ENCODE measurements at regions not wholly inside any gene's neighbourhood (a gene's known extent, or its start where the extent isn't known, plus 50 kb on each side); places are given as distances from the start of the nearest gene placed in this dataset.
A peak's percentile ranks its signal among the peaks of the same experiment; 100 is the strongest.

DNA sequence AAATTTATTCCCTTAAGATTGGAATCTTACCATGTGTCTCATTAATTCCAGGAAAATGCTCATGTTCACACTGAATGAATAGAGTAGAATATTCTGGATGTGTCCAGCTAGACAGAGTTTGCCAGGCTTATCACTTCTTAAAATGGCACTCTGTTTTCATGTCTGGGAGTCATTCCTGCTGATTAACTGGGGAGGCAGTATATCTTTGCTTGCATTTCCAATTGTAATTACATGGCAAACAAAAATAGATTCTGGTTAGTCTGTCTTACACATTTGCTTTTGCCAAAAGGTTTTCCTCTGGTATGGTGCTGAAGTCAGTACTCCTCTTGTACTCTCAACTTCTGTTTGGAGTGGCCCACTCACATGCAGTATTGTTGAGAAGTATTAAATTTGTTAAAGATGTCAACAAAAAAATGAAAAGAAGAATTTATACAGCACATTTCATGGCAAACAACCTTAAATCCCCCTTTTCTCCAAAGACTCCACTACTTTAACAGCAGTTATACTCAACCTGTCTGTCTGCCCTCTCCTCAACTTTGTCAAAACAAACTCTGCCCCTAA is 70.2 kb downstream of the TENT5A start:
- TF ChIP-seq, protein P1, sequence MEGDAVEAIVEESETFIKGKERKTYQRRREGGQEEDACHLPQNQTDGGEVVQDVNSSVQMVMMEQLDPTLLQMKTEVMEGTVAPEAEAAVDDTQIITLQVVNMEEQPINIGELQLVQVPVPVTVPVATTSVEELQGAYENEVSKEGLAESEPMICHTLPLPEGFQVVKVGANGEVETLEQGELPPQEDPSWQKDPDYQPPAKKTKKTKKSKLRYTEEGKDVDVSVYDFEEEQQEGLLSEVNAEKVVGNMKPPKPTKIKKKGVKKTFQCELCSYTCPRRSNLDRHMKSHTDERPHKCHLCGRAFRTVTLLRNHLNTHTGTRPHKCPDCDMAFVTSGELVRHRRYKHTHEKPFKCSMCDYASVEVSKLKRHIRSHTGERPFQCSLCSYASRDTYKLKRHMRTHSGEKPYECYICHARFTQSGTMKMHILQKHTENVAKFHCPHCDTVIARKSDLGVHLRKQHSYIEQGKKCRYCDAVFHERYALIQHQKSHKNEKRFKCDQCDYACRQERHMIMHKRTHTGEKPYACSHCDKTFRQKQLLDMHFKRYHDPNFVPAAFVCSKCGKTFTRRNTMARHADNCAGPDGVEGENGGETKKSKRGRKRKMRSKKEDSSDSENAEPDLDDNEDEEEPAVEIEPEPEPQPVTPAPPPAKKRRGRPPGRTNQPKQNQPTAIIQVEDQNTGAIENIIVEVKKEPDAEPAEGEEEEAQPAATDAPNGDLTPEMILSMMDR (IDR thresholded peaks at IDR 0.05), result no peak
- ATAC-seq (ENCODE audit: low FRiP score) (no peak), DNase-seq (ENCODE audit: low spot score) (no peak)

DNA sequence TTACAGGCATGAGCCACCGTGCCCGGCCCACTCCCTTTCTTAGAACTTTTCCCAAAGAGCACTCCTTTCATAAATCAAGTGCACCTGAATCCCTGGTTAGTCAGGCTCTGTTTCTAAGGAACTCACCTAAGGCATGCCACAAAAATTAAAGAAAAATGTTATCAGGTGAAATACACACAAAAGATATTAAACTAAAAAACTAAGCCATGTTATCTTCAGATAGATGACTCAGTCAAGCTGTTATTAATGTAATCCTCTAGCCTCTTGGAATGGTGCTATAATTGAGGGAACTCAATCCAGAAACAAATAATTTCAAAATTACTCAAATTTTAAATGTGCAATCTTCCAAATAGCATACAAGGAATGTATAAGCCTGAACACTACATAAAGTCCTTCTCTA is 83.0 kb downstream of the TENT5A start:
- TF ChIP-seq, protein P1 (IDR thresholded peaks at IDR 0.05), result no peak
- ATAC-seq (ENCODE audit: low FRiP score) (peak; percentile 69), DNase-seq (ENCODE audit: low spot score) (no peak)

DNA sequence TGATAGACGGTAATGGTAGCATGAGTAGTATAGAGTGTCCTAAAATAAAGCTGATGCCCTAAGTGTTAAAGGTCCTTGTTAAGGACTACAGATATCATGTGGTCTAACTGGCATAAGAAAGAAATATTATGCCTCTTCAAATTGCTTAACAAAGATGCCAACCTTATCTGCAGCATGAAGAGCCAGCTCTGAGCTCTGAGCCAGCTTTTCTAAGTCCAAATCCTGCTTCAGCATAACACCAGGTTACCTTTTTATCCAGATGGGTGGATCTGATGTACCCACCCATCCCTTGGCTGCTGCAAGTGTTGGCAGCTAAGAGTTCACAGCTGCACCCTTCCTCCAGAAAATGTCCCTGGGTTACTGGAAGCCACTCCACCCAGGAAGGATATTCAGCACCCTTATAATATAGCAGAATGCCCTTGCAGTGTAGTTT is 83.8 kb downstream of the TENT5A start:
- DNase-seq (ENCODE audit: low spot score), result no peak
- no peak for ATAC-seq (ENCODE audit: low FRiP score)
- TF ChIP-seq, protein P1 (IDR thresholded peaks at IDR 0.05), result no peak

GRCh38 chr6:81666481-81666880 is 86.0 kb downstream of the TENT5A start:
- ATAC-seq (ENCODE audit: low FRiP score) (no peak), DNase-seq (ENCODE audit: low spot score) (no peak)
- TF ChIP-seq, protein P1 (IDR thresholded peaks at IDR 0.05), result no peak

DNA sequence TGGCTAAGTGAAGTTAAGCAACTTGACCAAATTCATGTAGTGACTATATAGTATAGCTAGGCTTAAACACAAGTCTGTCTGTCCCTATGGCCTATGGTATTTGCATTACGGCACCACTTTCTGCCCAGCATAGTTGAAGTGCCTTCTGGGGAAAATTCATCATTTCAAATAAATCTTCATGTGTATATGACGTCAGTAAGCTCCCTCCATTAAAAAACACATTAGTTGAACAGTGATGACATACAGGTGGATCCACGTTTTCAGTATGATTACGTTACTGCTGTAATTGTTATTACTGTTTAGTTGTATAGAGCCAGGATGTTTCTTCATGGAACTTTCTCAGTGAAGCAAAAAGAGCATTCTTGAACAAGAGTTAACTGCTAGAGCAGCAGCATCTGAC is 96.2 kb downstream of the TENT5A start:
- ATAC-seq (ENCODE audit: low FRiP score), result no peak
- DNase-seq (ENCODE audit: low spot score), result no peak
- TF ChIP-seq, protein P1 (IDR thresholded peaks at IDR 0.05), result no peak

GRCh38 chr6:81655696-81656095 is 96.8 kb downstream of the TENT5A start:
- no peak for ATAC-seq (ENCODE audit: low FRiP score)
- TF ChIP-seq, protein P1 (IDR thresholded peaks at IDR 0.05), result no peak

DNA sequence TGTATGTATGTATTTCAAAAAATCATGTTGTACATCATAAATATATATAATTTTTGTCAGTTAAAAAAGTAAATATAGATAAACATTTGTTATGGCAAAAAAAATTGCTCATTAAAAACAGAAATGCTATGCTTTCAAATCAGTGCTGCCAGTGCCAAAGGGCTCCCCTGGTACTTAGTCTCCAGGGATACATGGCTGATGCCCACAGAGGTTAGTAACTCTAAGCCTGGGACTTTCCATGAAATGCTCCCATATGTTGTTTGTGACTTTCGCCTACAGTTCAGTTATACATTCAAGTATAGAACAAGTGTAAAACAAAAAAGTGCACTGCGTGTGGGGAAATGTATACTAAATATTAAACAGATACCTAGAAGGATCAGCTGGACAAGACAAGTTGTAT is 104.0 kb downstream of the TENT5A start:
- TF ChIP-seq, protein P1 (IDR thresholded peaks at IDR 0.05), result no peak
- ATAC-seq (ENCODE audit: low FRiP score) (no peak), DNase-seq (ENCODE audit: low spot score) (no peak)

More at GRCh38 chr6:81655696-81656095, 96.8 kb downstream of the TENT5A start:
- DNase-seq (ENCODE audit: low spot score), result no peak
